K562 (cell line): ENCODE measurements at regions not wholly inside any gene's neighbourhood (a gene's known extent, or its start where the extent isn't known, plus 50 kb on each side); places are given as distances from the start of the nearest gene placed in this dataset.

Source experiments
- TF ChIP-seq, protein P1 (sequence below), 2 experiments: fragments of 450-650 bp; formaldehyde crosslinking in 1 of 2; IDR thresholded peaks; 2 replicates each; pipeline versions ENCODE4 v1.4.0 to v1.6.1; 2014 to 2020; ENCODE audit warnings: mild to moderate bottlenecking in 2 of 2, borderline replicate concordance in 1 of 2, low read depth in 1 of 2

DNA sequence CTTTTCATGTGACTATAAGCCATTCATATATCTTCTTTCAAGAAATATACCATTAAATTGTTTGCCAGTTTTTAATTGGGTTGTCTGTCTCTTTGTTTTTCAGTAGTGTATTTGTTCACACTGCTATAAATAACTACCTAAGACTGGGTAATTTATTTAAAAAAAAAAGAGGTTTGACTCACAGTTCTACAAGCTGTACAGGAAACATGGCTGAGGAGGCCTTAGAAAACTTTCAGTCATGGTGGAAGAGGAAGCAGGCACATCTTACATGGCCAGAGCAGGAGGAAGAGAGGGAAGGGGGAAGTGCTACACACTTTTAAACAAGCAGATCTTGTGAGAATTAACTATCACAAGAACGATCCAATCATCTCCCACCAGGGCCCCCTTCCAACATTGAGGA, 255.3 kb downstream of the EPM2A start (continued):
- TF ChIP-seq, protein P1, sequence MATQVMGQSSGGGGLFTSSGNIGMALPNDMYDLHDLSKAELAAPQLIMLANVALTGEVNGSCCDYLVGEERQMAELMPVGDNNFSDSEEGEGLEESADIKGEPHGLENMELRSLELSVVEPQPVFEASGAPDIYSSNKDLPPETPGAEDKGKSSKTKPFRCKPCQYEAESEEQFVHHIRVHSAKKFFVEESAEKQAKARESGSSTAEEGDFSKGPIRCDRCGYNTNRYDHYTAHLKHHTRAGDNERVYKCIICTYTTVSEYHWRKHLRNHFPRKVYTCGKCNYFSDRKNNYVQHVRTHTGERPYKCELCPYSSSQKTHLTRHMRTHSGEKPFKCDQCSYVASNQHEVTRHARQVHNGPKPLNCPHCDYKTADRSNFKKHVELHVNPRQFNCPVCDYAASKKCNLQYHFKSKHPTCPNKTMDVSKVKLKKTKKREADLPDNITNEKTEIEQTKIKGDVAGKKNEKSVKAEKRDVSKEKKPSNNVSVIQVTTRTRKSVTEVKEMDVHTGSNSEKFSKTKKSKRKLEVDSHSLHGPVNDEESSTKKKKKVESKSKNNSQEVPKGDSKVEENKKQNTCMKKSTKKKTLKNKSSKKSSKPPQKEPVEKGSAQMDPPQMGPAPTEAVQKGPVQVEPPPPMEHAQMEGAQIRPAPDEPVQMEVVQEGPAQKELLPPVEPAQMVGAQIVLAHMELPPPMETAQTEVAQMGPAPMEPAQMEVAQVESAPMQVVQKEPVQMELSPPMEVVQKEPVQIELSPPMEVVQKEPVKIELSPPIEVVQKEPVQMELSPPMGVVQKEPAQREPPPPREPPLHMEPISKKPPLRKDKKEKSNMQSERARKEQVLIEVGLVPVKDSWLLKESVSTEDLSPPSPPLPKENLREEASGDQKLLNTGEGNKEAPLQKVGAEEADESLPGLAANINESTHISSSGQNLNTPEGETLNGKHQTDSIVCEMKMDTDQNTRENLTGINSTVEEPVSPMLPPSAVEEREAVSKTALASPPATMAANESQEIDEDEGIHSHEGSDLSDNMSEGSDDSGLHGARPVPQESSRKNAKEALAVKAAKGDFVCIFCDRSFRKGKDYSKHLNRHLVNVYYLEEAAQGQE (IDR thresholded peaks at IDR 0.05; ENCODE audit: borderline replicate concordance), result no peak
- TF ChIP-seq, protein P1 (CRISPR knock-in tag; IDR thresholded peaks at IDR 0.05; ENCODE audit: low read depth), result no peak
